ENCODE measurements at regions not wholly inside any gene's neighbourhood (a gene's known extent, or its start where the extent isn't known, plus 50 kb on each side); places are given as distances from the start of the nearest gene placed in this dataset.

- DNase-seq (ENCODE audit: low spot score): no peak
These were observed 265.1 kb upstream of the COL8A1 start for GRCh38 chr3:99373088-99373845.

GRCh38 chr3:99366663-99367429 is 271.5 kb upstream of the COL8A1 start:
- DNase-seq (ENCODE audit: low spot score): no peak

GRCh38 chr3:99365979-99366378 is 272.4 kb upstream of the COL8A1 start:
- no peak for DNase-seq (ENCODE audit: low spot score)

GRCh38 chr3:99365396-99365795 is 273.0 kb upstream of the COL8A1 start:
- no peak for DNase-seq (ENCODE audit: low spot score)

- DNase-seq (ENCODE audit: low spot score): no peak
These were observed 281.3 kb upstream of the COL8A1 start for GRCh38 chr3:99357131-99357530.

- no peak for DNase-seq (ENCODE audit: low spot score)
These were observed 281.7 kb upstream of the COL8A1 start for GRCh38 chr3:99356696-99357095.

GRCh38 chr3:99355465-99355864 is 282.9 kb upstream of the COL8A1 start:
- DNase-seq (ENCODE audit: low spot score): no peak

- DNase-seq (ENCODE audit: low spot score): no peak
These were observed 285.6 kb upstream of the COL8A1 start for GRCh38 chr3:99352811-99353210.

- DNase-seq (ENCODE audit: low spot score): no peak
These were observed 287.3 kb upstream of the COL8A1 start for GRCh38 chr3:99351122-99351521.

GRCh38 chr3:99348451-99348850 is 289.9 kb upstream of the COL8A1 start:
- DNase-seq (ENCODE audit: low spot score): no peak

GRCh38 chr3:99344216-99344615 is 294.2 kb upstream of the COL8A1 start:
- no peak for DNase-seq (ENCODE audit: low spot score)

GRCh38 chr3:99342383-99342782 is 296.0 kb upstream of the COL8A1 start:
- no peak for DNase-seq (ENCODE audit: low spot score)

GRCh38 chr3:99339222-99339621 is 299.2 kb upstream of the COL8A1 start:
- DNase-seq (ENCODE audit: low spot score): no peak

GRCh38 chr3:99332718-99333117 is 305.7 kb upstream of the COL8A1 start:
- no peak for DNase-seq (ENCODE audit: low spot score)

GRCh38 chr3:99332276-99332675 is 306.1 kb upstream of the COL8A1 start:
- DNase-seq (ENCODE audit: low spot score): no peak

GRCh38 chr3:99330924-99331532 is 307.4 kb upstream of the COL8A1 start:
- DNase-seq (ENCODE audit: low spot score): no peak

- no peak for DNase-seq (ENCODE audit: low spot score)
These were observed 308.1 kb upstream of the COL8A1 start for GRCh38 chr3:99330281-99330680.

- DNase-seq (ENCODE audit: low spot score): no peak
These were observed 313.0 kb upstream of the COL8A1 start for GRCh38 chr3:99325402-99325801.

- no peak for DNase-seq (ENCODE audit: low spot score)
These were observed 313.7 kb upstream of the COL8A1 start for GRCh38 chr3:99324636-99325203.

- no peak for DNase-seq (ENCODE audit: low spot score)
These were observed 314.5 kb upstream of the COL8A1 start for GRCh38 chr3:99323940-99324339.

GRCh38 chr3:99322551-99322950 is 315.8 kb upstream of the COL8A1 start:
- no peak for DNase-seq (ENCODE audit: low spot score)

GRCh38 chr3:99321261-99321660 is 317.1 kb upstream of the COL8A1 start:
- DNase-seq (ENCODE audit: low spot score): no peak
